ENCODE measurements at regions not wholly inside any gene's neighbourhood (a gene's known extent, or its start where the extent isn't known, plus 50 kb on each side); places are given as distances from the start of the nearest gene placed in this dataset.

DNA sequence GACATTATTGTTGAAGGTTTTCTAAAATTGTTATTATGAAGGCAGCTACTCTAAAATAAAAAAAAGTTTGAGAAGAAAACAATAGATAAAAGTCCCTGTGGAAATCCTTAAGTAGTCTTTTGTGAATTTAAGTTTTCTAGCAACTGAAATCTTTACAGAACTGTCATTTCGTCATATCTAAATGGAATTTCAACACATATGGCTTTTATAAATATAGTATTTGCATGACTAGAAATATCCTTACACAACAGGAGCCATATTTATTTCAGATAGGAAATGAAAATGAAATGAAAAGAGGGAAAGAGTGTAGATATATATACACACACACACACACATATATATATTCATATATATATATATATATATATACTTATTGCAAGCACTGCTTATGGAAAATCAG is 204.7 kb upstream of the RGS18 start:
- no peak overlapping the region for H3K4me2 ChIP-seq (ENCODE audit: low read length)
- H3K36me3 ChIP-seq (ENCODE audit: control insufficient read depth, low read length): no peaks in the 10 kb centered on the region
- no peaks in the 10 kb centered on the region for H4K20me1 ChIP-seq (ENCODE audit: control insufficient read depth, insufficient read depth, low read depth, low read length)
- H3K27ac ChIP-seq (ENCODE audit: low read depth, low read length): no peak overlapping the region
- no peak overlapping the region for H3K4me3 ChIP-seq (ENCODE audit: low read length)
- no peaks in the 10 kb centered on the region for H3K79me2 ChIP-seq (ENCODE audit: control insufficient read depth, low read length)
- H3K4me1 ChIP-seq (ENCODE audit: control insufficient read depth, low read length): no peaks in the 10 kb centered on the region
- no peaks in the 10 kb centered on the region for H3F3A ChIP-seq (ENCODE audit: control insufficient read depth, insufficient read depth)
- H3K9me3 ChIP-seq (ENCODE audit: control insufficient read depth, insufficient read depth, low read length): no peaks in the 10 kb centered on the region
- TF ChIP-seq EZH2phosphoT487 (IDR thresholded peaks at IDR 0.05; ENCODE audit: borderline replicate concordance, low read length): no peak
- TF ChIP-seq, protein P1, sequence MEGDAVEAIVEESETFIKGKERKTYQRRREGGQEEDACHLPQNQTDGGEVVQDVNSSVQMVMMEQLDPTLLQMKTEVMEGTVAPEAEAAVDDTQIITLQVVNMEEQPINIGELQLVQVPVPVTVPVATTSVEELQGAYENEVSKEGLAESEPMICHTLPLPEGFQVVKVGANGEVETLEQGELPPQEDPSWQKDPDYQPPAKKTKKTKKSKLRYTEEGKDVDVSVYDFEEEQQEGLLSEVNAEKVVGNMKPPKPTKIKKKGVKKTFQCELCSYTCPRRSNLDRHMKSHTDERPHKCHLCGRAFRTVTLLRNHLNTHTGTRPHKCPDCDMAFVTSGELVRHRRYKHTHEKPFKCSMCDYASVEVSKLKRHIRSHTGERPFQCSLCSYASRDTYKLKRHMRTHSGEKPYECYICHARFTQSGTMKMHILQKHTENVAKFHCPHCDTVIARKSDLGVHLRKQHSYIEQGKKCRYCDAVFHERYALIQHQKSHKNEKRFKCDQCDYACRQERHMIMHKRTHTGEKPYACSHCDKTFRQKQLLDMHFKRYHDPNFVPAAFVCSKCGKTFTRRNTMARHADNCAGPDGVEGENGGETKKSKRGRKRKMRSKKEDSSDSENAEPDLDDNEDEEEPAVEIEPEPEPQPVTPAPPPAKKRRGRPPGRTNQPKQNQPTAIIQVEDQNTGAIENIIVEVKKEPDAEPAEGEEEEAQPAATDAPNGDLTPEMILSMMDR (IDR thresholded peaks at IDR 0.05; ENCODE audit: low read depth, low read length, poor library complexity, severe bottlenecking): no peak
- H3K27me3 ChIP-seq (ENCODE audit: control insufficient read depth, low read length): no peaks in the 10 kb centered on the region
- H3K9me2 ChIP-seq (replicated peaks; ENCODE audit: control insufficient read depth, low read length): no peaks in the 10 kb centered on the region

DNA sequence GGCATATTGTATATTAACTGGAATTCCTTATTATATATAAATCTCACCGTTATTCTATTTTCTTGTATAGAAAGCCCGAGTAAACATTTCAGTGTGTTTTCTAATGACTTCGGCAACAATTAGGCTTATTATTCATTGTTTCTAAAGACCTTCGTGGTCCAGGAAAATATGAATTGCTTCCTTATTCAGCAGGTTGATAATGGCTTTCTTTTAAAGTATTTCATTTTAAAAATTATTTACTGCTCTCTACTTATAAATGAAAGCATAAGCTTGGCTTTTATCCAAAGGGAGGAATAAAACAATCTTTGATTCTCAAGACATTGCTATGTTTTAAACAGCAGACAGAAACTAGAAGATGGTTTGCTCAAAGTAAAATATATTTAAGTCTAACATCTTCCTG is 198.4 kb upstream of the RGS18 start:
- Histone ChIP-seq H3K36me3 (ENCODE audit: control insufficient read depth, low read length) (no peaks in the 10 kb centered on the region), H3K4me3 (ENCODE audit: low read length) (no peak overlapping the region), H3K4me2 (ENCODE audit: low read length) (no peak overlapping the region), H3K27me3 (ENCODE audit: control insufficient read depth, low read length) (no peaks in the 10 kb centered on the region), H3K9me3 (ENCODE audit: control insufficient read depth, insufficient read depth, low read length) (no peaks in the 10 kb centered on the region), H3K79me2 (ENCODE audit: control insufficient read depth, low read length) (no peaks in the 10 kb centered on the region), H3K4me1 (ENCODE audit: control insufficient read depth, low read length) (no peaks in the 10 kb centered on the region), H3K9me2 (replicated peaks; ENCODE audit: control insufficient read depth, low read length) (no peaks in the 10 kb centered on the region), H3F3A (ENCODE audit: control insufficient read depth, insufficient read depth) (no peaks in the 10 kb centered on the region), H3K27ac (ENCODE audit: low read depth, low read length) (no peak overlapping the region), H4K20me1 (ENCODE audit: control insufficient read depth, insufficient read depth, low read depth, low read length) (no peaks in the 10 kb centered on the region)
- no peak for TF ChIP-seq EZH2phosphoT487 (IDR thresholded peaks at IDR 0.05; ENCODE audit: borderline replicate concordance, low read length)
- TF ChIP-seq, protein P1 (IDR thresholded peaks at IDR 0.05; ENCODE audit: low read depth, low read length, poor library complexity, severe bottlenecking): no peak

DNA sequence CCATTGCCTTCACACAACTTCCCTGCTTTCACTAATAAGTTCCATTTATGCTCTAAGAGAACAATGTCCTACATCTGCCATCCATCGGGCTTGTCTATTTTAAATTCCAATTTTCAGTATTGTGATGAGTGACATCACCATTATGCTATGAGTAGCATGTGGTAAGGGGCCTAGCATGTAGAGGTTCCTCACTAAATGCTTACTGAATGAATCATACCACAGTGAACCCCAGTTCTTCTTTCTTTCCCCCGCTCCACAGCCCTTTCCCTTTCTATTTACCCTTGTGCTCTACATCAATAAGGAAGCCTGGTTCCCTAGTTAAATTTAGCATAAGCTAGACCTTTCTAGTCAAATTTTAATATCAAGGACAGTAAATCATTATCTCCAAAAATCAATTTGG is 195.0 kb upstream of the RGS18 start:
- Histone ChIP-seq H3K27ac (ENCODE audit: low read depth, low read length) (no peak overlapping the region), H3K9me3 (ENCODE audit: control insufficient read depth, insufficient read depth, low read length) (no peaks in the 10 kb centered on the region), H3K9me2 (replicated peaks; ENCODE audit: control insufficient read depth, low read length) (no peaks in the 10 kb centered on the region), H3K27me3 (ENCODE audit: control insufficient read depth, low read length) (no peaks in the 10 kb centered on the region), H3F3A (ENCODE audit: control insufficient read depth, insufficient read depth) (no peaks in the 10 kb centered on the region), H3K4me1 (ENCODE audit: control insufficient read depth, low read length) (no peaks in the 10 kb centered on the region), H3K79me2 (ENCODE audit: control insufficient read depth, low read length) (no peaks in the 10 kb centered on the region), H3K4me3 (ENCODE audit: low read length) (no peak overlapping the region), H3K36me3 (ENCODE audit: control insufficient read depth, low read length) (no peaks in the 10 kb centered on the region), H3K4me2 (ENCODE audit: low read length) (no peak overlapping the region), H4K20me1 (ENCODE audit: control insufficient read depth, insufficient read depth, low read depth, low read length) (no peaks in the 10 kb centered on the region)
- TF ChIP-seq, protein P1 (IDR thresholded peaks at IDR 0.05; ENCODE audit: low read depth, low read length, poor library complexity, severe bottlenecking): no peak
- TF ChIP-seq EZH2phosphoT487 (IDR thresholded peaks at IDR 0.05; ENCODE audit: borderline replicate concordance, low read length): no peak
